ENCODE measurements at regions not wholly inside any gene's neighbourhood (a gene's known extent, or its start where the extent isn't known, plus 50 kb on each side); places are given as distances from the start of the nearest gene placed in this dataset.

DNA sequence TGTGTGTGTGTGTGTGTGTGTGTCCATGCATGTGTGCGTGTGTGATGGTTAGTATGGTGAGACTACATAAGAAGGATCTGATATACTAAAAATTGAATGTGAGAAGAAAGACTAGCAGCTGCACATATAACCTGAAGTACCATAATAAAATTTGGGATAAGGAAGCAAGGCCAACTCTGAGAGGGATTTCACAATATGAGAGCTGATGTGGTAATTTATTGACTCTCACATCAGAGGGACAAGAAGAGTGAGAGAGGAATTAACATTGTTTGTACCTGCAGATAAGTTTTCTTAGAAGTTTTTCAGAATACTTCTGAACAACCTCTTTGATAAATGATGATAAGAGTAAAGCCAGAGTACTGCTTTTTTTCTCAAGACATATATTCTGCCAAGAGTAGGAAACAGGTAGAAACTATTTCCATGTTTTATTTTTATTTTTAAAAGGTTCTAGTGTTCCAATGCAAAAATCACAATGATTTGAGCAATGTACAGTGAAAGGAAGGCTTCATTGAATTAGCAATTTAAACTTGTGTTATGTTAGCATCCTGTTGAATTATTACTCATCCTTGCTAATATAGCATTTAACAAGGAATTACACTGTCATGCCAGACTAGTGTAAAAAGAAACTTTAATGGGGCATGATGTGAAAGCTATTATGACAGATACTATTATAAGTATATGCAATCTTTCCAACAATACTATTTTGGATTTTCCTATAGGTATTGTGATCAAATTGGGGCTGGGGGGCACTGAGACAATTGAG is 415.5 kb upstream of the ARPP21 start:
- TF ChIP-seq TAF1 (IDR thresholded peaks at IDR 0.05; ENCODE audit: low read depth, low read length) (no peak), POLR2A (IDR thresholded peaks at IDR 0.05; ENCODE audit: low read depth, low read length) (no peak), POLR2AphosphoS5 (IDR thresholded peaks at IDR 0.05; ENCODE audit: low read depth, low read length) (no peak), PAX5 (IDR thresholded peaks at IDR 0.05; ENCODE audit: insufficient read depth, low read length, severe bottlenecking) (no peak), SPI1 (IDR thresholded peaks at IDR 0.05; ENCODE audit: low read depth, low read length) (no peak)
